GM10266 (cell line): ENCODE measurements at regions not wholly inside any gene's neighbourhood (a gene's known extent, or its start where the extent isn't known, plus 50 kb on each side); places are given as distances from the start of the nearest gene placed in this dataset.

ENCODE experiments used
- DNase-seq: peaks from one replicate; pipeline ENCODE4 v3.0.0; 2012; ENCODE audit errors: extremely low spot score
- CTCF ChIP-seq: IDR thresholded peaks from 2 replicates; pipeline ENCODE4 v1.5.1; 2012; ENCODE audit warnings: mild to moderate bottlenecking, low read depth; ENCODE audit not compliant: control insufficient read depth, insufficient read depth; ENCODE audit errors: missing control alignments

GRCh38 chr5:155831491-155831890, 495.5 kb upstream of the SGCD start:
- no peak for DNase-seq
- TF ChIP-seq CTCF: no peak

DNA sequence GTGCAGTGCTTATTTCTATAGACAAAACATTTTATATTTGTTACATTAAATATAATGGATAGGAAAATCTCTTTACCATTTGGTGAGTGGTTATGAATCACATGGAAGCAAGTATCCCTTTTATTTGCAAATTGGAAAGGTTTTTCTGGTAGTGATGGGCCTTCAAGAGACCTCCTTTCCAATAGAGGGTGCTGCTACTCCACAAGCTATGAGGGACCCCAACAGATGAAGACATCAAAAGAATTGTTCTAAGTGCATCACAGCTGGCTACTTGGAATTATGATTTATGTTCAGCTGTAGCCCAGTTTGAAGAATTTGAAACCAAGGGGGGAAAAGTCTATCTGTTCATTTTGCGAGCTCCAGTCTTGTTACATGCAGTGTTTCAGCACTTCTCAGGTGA, 493.7 kb upstream of the SGCD start:
- DNase-seq: no peak
- no peak for TF ChIP-seq CTCF

- DNase-seq: no peak
- no peak for TF ChIP-seq CTCF
Measured at GRCh38 chr5:155834271-155834975, 492.5 kb upstream of the SGCD start.

DNA sequence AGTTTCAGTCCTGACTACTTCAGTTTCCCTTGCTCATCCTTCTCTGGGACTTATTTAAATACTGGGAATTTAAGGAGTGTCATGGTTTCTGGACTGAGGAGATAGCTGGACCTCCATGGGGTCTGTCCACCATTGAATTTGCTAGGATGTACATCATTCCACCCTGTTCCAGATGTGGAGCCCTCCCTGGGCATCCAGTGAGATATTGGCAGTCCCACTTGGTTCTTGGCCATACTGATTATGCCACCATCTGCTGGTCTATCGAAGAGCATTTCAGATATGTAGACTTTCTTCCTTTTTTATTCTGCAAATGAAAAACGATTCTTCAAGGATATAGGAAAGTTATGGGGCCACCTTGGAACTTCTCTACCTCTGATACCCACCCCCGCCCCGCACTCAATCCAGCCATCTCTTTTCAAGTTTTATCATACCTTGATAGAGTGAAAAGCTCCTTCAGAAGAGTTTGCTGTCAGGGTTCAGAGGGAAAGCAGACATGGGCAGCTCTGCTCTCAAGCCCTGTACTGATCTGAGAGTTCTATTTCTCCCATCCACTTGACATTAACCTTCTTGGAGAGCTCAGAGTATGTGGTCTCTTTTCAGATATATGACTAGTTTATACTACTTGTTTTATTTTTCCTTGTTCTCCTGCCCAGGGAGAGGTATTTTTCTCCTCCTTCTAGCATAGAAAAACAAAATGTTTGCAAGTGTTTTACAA, 490.7 kb upstream of the SGCD start:
- no peak for DNase-seq
- no peak for TF ChIP-seq CTCF

DNA sequence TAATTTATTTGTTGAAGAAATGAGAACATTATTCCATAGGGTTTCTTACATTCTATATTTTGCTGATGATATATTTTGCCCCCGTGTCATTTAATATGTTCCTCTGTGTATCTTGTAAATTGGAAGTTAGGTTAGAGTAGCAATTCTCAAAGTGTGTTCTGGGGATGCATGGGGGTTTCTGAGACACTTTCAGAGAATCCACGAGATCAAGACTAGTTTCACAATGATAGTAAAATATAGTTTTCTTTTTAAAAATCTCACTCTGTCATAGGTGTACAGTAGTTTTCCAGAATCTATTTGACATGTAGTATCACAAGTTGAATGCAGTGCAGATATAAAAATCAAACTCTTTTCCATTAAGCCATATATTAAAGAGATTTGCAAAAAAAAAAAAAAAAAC, 488.6 kb upstream of the SGCD start:
- DNase-seq: no peak
- no peak for TF ChIP-seq CTCF

- DNase-seq: no peak
- no peak for TF ChIP-seq CTCF
Measured at GRCh38 chr5:155839251-155840037, 487.5 kb upstream of the SGCD start.

GRCh38 chr5:155844542-155844941, 482.4 kb upstream of the SGCD start:
- DNase-seq: no peak
- TF ChIP-seq CTCF: no peak
